Pancreas (tissue), 10 donors: ENCODE measurements at regions not wholly inside any gene's neighbourhood (a gene's known extent, or its start where the extent isn't known, plus 50 kb on each side); places are given as distances from the start of the nearest gene placed in this dataset.
A peak's percentile ranks its signal among the peaks of the same experiment; 100 is the strongest.

Experiments used
- ATAC-seq, 4 donors: fragments of 200-7000 bp; cut with Tn5 transposase; one replicate each; pipeline versions ENCODE4 v1.8.0 to v1.9.1; 2020; ENCODE audit warnings: mild to moderate bottlenecking in 4 of 4, moderate library complexity in 4 of 4
- DNase-seq, 6 donors: peaks; one replicate each; pipeline ENCODE4 v3.0.0-alpha.2; 2020
- FAIRE-seq: peaks from 2 replicates; lab custom pipeline; 2012; peaks lifted over from hg19 to GRCh38; lab: Jason Lieb, UNC
- H3K27ac ChIP-seq, 4 donors: fragments of 200-600 bp; sonication (generic); 1 replicate in 3 of 4; 2 replicates in 1 of 4; pipeline versions ENCODE4 v1.5.0 to v1.8.0; 2020
- H3K27me3 ChIP-seq, 4 donors: fragments of 200-600 bp; one replicate each; pipeline ENCODE4 v1.8.0; 2021
- H3K36me3 ChIP-seq, 3 donors: fragments of 200-600 bp; sonication (generic) in 1 of 3; one replicate each; pipeline versions ENCODE4 v1.5.0 to v1.8.0; 2020 to 2021
- H3K4me1 ChIP-seq, 3 donors: fragments of 200-600 bp; one replicate each; pipeline ENCODE4 v1.8.0; 2021
- H3K4me3 ChIP-seq, 4 donors: fragments of 200-600 bp; sonication (generic) in 2 of 4; one replicate each; pipeline versions ENCODE4 v1.5.0 to v1.8.0; 2020 to 2021
- H3K9me3 ChIP-seq, 4 donors: fragments of 200-600 bp; one replicate each; pipeline ENCODE4 v1.8.0; 2021
- WGBS, 2 donors: extraction: QIAGEN DNeasy Blood & Tissue Kit; methylation state at CpG; one replicate each; pipeline ENCODE4 v1.1.7; 2013; 5-methylcytosine and 5-hydroxymethylcytosine counted together
- intact Hi-C, 3 donors: fragments of 100-400 bp; cut with DNase I; formaldehyde crosslinking; loops; one replicate each; pipeline versions ENCODE4 v1.11.1 to v1.14.2; 2022
- TF ChIP-seq, protein P1 (sequence below), 4 donors: fragments of 200-600 bp; sonication (generic) in 3 of 4; IDR thresholded peaks; one replicate each; pipeline versions ENCODE4 v1.5.0 to v1.8.0; 2021; ENCODE audit warnings: antibody characterized with exemption in 4 of 4
- donor health status: healthy with polysubstance abuse.
- donor health status: DM: no; HTN: no; CAD: no; lungs with moderate emphysema.
- donor health status: DM: no; HTN: no; CAD: no.
- donor health status: control.
- donor health status: control.
- donor health status: Bipolar disorder and iron deficiency.
- donor health status: DM: yes; HTN: yes; CAD: no.
- donor health status: DM: no; HTN: no; CAD: no.
- donor health status: DM: no; HTN: no; CAD: no.
- donor health status: DM: yes; HTN: yes; CAD: no.

DNA sequence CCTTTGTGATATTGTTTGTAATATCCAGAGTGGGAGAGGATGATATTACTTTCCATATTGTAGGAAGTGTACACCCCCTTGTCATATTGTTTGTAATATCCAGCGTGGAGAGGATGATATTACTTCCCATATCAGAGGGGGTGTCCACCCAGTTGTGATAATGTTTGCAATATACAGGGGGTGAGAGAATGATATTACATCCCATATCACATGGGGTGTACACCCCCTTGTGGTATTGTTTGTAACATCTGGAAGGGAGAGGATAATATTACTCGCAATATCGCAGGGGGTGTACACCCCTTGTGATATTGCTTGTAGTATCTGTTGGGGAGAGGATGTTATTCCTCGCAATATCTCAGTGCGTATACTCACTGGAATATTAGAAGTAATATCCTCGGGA lies 61.5 kb downstream of the PRSS23 start:
- no peak for DNase-seq
- TF ChIP-seq, protein P1, sequence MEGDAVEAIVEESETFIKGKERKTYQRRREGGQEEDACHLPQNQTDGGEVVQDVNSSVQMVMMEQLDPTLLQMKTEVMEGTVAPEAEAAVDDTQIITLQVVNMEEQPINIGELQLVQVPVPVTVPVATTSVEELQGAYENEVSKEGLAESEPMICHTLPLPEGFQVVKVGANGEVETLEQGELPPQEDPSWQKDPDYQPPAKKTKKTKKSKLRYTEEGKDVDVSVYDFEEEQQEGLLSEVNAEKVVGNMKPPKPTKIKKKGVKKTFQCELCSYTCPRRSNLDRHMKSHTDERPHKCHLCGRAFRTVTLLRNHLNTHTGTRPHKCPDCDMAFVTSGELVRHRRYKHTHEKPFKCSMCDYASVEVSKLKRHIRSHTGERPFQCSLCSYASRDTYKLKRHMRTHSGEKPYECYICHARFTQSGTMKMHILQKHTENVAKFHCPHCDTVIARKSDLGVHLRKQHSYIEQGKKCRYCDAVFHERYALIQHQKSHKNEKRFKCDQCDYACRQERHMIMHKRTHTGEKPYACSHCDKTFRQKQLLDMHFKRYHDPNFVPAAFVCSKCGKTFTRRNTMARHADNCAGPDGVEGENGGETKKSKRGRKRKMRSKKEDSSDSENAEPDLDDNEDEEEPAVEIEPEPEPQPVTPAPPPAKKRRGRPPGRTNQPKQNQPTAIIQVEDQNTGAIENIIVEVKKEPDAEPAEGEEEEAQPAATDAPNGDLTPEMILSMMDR (IDR thresholded peaks at IDR 0.05) = no peak
- WGBS, 2 donors = 81 to 91% methylated on average over 6 of the region's 6 CpGs

DNA sequence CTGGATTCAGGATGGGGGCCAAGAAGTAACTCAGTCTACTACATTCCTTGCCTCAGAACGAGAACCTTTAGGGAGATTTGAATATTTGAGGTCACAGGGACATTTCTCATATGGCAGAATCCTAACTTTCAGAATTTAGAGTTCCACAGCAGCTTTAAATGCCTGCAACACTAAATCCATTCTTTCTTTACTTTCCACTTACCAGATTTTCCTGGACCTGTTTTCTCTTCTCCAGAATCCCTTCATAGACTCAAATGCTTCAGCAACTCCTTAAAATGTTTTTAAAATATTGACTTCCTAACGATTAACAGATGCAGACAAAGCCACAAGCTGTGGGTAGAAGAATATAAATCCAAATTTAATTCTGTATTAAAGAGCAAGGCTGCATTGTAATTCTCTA lies 63.1 kb downstream of the PRSS23 start:
- Histone ChIP-seq H3K27me3 (peaks cover 0 to 4% (median 0%) of the 10 kb centered on the region in 4 donors), H3K4me3 (no peak overlapping the region), H3K4me1 (no peaks in the 10 kb centered on the region), H3K27ac (no peak overlapping the region), H3K36me3 (no peaks in the 10 kb centered on the region), H3K9me3 (no peaks in the 10 kb centered on the region)
- no peak for FAIRE-seq
- intact Hi-C loops = loop anchor here in 1 of 3 donors (10.0 kb wide), 1 partner anchor 421 kb away; no protein-coding TSS in a partner anchor
- 52 to 60% methylated on average over 2 of the region's 2 CpGs for WGBS, 2 donors
- ATAC-seq = no peak
- no peak for DNase-seq
- TF ChIP-seq, protein P1 (IDR thresholded peaks at IDR 0.05) = no peak

More for the DNA sequence above, 61.5 kb downstream of the PRSS23 start:
- H3K9me3 ChIP-seq = no peaks in the 10 kb centered on the region
- no peak for ATAC-seq
- no peaks in the 10 kb centered on the region for H3K4me1 ChIP-seq
- intact Hi-C loops = loop anchor here in 1 of 3 donors (10.0 kb wide), 1 partner anchor 423 kb away; no protein-coding TSS in a partner anchor
- FAIRE-seq = no peak
- no peak overlapping the region for H3K4me3 ChIP-seq
- H3K27me3 ChIP-seq = peaks cover 0 to 4% (median 0%) of the 10 kb centered on the region in 4 donors
- no peaks in the 10 kb centered on the region for H3K36me3 ChIP-seq
- no peak overlapping the region for H3K27ac ChIP-seq

DNA sequence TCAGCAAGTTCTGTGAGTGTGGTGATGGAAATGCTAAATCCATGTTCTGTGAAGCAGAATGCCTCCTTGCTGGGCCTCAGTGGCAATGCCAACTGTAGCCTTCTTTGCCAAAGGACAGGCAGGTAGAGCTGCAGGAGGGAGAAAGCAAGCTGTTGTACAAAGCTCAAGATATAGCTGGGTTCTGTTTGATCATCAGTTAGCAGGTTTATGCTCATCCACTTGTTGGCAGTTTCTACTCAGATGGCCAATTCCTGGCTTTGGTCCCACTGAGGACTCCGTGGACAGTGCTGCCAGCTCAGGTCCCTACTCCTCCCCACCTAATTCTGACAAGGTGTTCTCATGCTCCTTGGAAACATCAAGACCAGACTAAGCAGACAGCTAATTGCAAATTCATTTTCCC lies 65.1 kb downstream of the PRSS23 start:
- 79 to 90% methylated on average over 1 of the region's 1 CpG for WGBS, 2 donors
- DNase-seq = no peak
- intact Hi-C loops = loop anchor here in 1 of 3 donors (10.0 kb wide), 1 partner anchor 419 kb away; no protein-coding TSS in a partner anchor
- no peak for FAIRE-seq
- H3K4me1 ChIP-seq = no peaks in the 10 kb centered on the region
- no peaks in the 10 kb centered on the region for H3K9me3 ChIP-seq
- peaks cover 0 to 2% (median 0%) of the 10 kb centered on the region in 4 donors for H3K27me3 ChIP-seq
- H3K4me3 ChIP-seq = no peak overlapping the region
- TF ChIP-seq, protein P1 (IDR thresholded peaks at IDR 0.05) = no peak
- H3K27ac ChIP-seq = no peak overlapping the region
- H3K36me3 ChIP-seq = no peaks in the 10 kb centered on the region
- no peak for ATAC-seq

DNA sequence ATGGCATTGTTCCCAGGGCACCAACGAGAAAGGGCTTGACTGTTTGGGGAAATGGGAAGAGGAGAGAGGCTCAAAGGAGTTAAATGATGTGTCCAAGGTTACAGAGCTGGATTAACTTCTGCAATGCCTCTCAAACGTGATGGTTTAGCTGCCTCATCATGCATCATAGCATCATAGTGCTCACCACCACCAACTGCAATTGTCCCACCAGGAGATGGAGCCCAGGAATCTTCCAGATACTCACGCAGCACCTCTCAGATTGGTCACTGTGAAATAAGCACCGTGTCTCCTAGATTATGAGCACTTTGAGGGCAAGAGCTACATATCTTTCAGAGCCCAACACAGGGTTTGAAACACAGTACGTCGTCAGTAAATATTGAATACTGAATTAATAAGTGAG lies 69.2 kb downstream of the PRSS23 start:
- H3K4me3 ChIP-seq = no peak overlapping the region
- H3K36me3 ChIP-seq = no peaks in the 10 kb centered on the region
- no peaks in the 10 kb centered on the region for H3K27me3 ChIP-seq
- ATAC-seq (peak in 1 of 4 donors; percentile 12), FAIRE-seq (no peak), DNase-seq (no peak)
- TF ChIP-seq, protein P1 (IDR thresholded peaks at IDR 0.05) = no peak
- no peak overlapping the region for H3K27ac ChIP-seq
- intact Hi-C loops = loop anchor here in 1 of 3 donors (10.0 kb wide), 1 partner anchor 415 kb away; no protein-coding TSS in a partner anchor
- no peaks in the 10 kb centered on the region for H3K4me1 ChIP-seq
- 43 to 44% methylated on average over 6 of the region's 6 CpGs for WGBS, 2 donors
- no peaks in the 10 kb centered on the region for H3K9me3 ChIP-seq

DNA sequence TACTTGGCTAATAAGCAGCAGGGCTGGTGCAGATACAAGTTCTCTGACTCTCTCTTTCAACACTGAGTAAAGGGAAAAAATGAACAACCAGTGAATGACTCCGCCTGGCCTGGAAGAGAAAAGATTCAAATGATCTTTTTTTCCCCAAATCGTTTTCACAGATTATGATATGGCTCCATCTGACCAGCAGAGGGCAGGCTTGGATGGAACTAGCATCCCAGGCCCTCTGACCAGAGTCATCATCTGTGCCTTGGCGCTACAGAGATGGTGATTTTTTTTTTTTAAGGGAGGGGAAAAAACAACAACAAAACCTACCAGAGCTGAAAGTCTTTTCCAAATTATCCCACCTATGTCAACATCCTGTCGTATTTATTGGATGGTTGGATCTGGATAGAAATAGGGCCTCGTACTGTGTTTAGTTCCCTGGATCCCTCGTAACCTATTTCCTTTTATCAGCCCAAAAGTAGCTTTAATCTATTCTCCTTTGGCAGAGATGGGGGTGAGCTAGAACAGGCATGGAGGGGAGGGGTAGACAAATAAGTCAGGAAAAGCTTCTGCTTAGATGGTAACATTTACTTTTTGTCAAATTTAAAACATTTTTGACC lies 69.7 kb downstream of the PRSS23 start:
- intact Hi-C loops = loop anchor here in 2 of 3 donors (10.0 kb wide), 2 partner anchors 415 to 425 kb away; no protein-coding TSS in a partner anchor
- H3K27me3 ChIP-seq = no peaks in the 10 kb centered on the region
- H3K4me3 ChIP-seq = no peak overlapping the region
- H3K4me1 ChIP-seq = no peaks in the 10 kb centered on the region
- ATAC-seq = peak; percentile 77 to 93 (median 91)
- no peaks in the 10 kb centered on the region for H3K36me3 ChIP-seq
- 34 to 36% methylated on average over 6 of the region's 6 CpGs for WGBS, 2 donors
- FAIRE-seq = no peak
- TF ChIP-seq, protein P1 (IDR thresholded peaks at IDR 0.05) = peak; percentile 46 to 81 (median 60)
- peak in 5 of 6 donors; percentile 12 to 62 (median 42) for DNase-seq
- H3K9me3 ChIP-seq = no peaks in the 10 kb centered on the region
- H3K27ac ChIP-seq = no peak overlapping the region
